Activated naive CD4-positive, alpha-beta T cell treated with anti-CD3 and anti-CD28 coated beads, Interleukin-2, amount 10 ng/mL, durations not matched to agents 7 days and 5 days (primary cell): ENCODE measurements at regions not wholly inside any gene's neighbourhood (a gene's known extent, or its start where the extent isn't known, plus 50 kb on each side); places are given as distances from the start of the nearest gene placed in this dataset.

Experiments used
- CTCF ChIA-PET: fragments of 350-600 bp; sonication (Branson Sonifier 250); formaldehyde crosslinking; loops from one replicate; lab custom pipeline; 2021; ENCODE audit warnings: antibody characterized with exemption; lab: Charles Lee
- DNase-seq: peaks from one replicate; pipeline ENCODE4 v3.0.0-alpha.2; 2020
- H3K27ac Mint-ChIP-seq: one replicate; pipeline ENCODE4 v1.8.0; 2021; ENCODE audit warnings: mild to moderate bottlenecking, moderate library complexity, mixed read lengths
- H3K27me3 Mint-ChIP-seq: one replicate; pipeline ENCODE4 v1.8.0; 2021; ENCODE audit warnings: mild to moderate bottlenecking, mixed read lengths
- H3K36me3 Mint-ChIP-seq: one replicate; pipeline ENCODE4 v1.8.0; 2021; ENCODE audit warnings: mixed read lengths
- H3K4me1 Mint-ChIP-seq: one replicate; pipeline ENCODE4 v1.8.0; 2021; ENCODE audit warnings: mixed read lengths
- H3K4me3 Mint-ChIP-seq: one replicate; pipeline ENCODE4 v1.8.0; 2021; ENCODE audit warnings: mild to moderate bottlenecking, moderate library complexity, mixed read lengths
- H3K9me3 Mint-ChIP-seq: one replicate; pipeline ENCODE4 v1.8.0; 2021; ENCODE audit warnings: mixed read lengths

DNA sequence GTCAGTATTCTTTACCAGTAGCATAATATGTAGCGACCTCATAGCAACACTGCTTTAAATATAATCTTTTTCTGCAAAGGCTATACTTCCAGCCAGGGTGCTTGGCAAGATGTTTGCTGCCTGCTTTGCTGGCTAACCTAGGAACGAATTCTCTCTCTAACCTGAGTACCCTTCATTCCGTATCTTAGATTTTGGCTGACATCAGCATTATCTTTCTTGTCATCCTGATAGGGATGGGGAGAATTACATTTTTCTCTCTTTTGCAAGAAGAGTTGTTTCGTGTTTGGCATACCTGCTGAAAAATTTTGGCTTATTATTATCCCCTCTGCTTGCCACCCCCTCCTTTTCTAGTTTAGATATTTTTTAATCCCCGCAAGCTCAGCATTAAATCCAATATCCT, 91.2 kb upstream of the CLMP start:
- Mint-ChIP-seq H3K4me3 (no peak overlapping the region), H3K27ac (no peak overlapping the region), H3K36me3 (no peaks in the 10 kb centered on the region), H3K9me3 (peaks cover 2% of the 10 kb centered on the region), H3K27me3 (peaks cover 59% of the 10 kb centered on the region), H3K4me1 (no peaks in the 10 kb centered on the region)
- no peak for DNase-seq
- CTCF ChIA-PET: interaction anchor here (0.6 to 0.7 kb wide), 2 partner anchors 8 to 119 kb away, joined by 3 read pairs; no protein-coding TSS in a partner anchor

DNA sequence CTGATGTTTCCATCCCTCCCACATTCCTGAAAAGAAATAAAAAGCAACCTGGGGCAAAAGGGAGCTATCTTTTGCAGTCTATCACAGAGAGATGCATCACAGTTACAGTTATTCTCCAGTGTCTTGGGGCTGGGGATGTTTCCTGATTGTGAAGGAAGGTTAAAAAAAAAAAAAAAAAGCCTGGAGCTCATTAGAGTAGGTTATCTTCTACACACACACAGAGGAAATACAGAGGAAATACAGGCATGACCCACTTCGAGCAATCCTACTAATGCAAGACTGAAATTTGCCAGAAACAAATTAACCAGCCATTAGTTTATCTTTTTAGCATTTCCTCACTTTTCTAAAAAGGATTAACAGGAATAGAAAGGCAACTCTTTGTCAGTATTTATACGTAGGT, 89.4 kb upstream of the CLMP start:
- Mint-ChIP-seq H3K36me3 (no peaks in the 10 kb centered on the region), H3K9me3 (peaks cover 2% of the 10 kb centered on the region), H3K27me3 (peaks cover 52% of the 10 kb centered on the region), H3K4me3 (no peak overlapping the region), H3K4me1 (no peaks in the 10 kb centered on the region), H3K27ac (no peak overlapping the region)
- CTCF ChIA-PET: no interaction called here
- no peak for DNase-seq

DNA sequence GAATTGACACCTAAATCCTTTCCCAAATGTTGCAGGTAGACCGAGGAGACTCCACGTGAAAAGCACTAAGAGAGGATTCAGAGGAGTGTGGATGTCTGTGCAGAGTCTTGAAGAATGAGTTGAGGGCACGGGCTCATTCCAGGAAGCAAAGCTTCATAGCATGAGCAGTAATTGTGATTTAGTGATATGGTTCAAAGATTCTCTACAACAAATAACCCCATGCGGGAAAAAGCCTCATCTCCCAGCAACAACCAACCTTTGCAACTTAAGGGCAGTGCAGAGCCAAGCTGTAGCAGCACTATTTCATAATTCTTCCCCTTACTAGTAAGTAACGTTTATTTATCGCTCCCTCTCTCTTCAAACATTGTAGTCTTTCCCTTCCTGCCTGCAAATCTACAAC, 87.5 kb upstream of the CLMP start:
- no peak for DNase-seq
- CTCF ChIA-PET: no interaction called here
- H3K4me3 Mint-ChIP-seq: no peak overlapping the region
- no peaks in the 10 kb centered on the region for H3K36me3 Mint-ChIP-seq
- peaks cover 45% of the 10 kb centered on the region for H3K27me3 Mint-ChIP-seq
- no peaks in the 10 kb centered on the region for H3K4me1 Mint-ChIP-seq
- H3K9me3 Mint-ChIP-seq: no peaks in the 10 kb centered on the region
- H3K27ac Mint-ChIP-seq: no peak overlapping the region

DNA sequence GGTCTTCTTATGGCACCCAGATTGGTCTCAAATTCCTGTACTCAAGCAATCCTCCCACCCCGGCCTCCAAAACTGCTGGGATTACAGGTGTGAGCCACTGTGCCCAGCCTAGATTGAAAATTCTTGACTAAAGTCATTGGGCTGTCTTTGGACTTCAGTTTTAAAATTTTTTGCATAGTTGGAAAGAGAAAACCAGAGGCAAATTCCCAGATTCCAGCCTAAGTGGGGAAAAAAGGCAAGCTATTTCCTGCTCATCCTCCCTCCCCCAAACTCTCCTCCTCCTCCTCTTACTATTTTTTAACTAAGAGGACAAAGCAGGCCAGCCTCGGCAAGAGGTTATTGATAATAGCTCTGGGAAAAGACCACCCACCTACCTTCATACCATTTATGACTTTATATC, 78.6 kb upstream of the CLMP start:
- CTCF ChIA-PET: interaction anchor here (0.7 to 1.2 kb wide), 3 partner anchors 12 to 144 kb away, joined by 3 to 6 read pairs (median 5); no protein-coding TSS in a partner anchor
- Mint-ChIP-seq H3K4me3 (no peak overlapping the region), H3K9me3 (no peaks in the 10 kb centered on the region), H3K27me3 (peaks cover 29% of the 10 kb centered on the region), H3K27ac (no peak overlapping the region), H3K36me3 (no peaks in the 10 kb centered on the region), H3K4me1 (no peaks in the 10 kb centered on the region)
- DNase-seq: no peak

DNA sequence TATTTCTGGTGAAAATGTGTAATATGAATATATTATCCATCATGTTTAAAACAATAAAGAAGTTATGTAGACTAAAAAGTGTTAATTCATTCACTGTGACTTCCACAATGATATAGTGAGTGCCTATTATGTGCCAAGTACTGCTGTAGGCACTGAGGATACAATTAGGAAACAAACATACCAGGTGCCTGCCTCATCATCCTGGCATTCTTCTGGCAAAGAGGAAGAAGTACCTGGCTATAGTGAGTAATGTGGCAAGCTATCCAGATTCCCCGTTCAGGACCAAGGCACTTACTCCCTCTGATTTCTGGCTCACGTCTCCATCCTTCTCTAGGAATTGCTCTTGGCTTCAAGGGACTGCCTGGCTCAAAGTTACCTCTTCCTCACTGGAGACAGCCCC, 77.5 kb upstream of the CLMP start:
- H3K27me3 Mint-ChIP-seq: peaks cover 26% of the 10 kb centered on the region
- CTCF ChIA-PET: interaction anchor here (1.1 to 1.7 kb wide), 3 partner anchors 9 to 143 kb away, joined by 3 to 7 read pairs (median 5); no protein-coding TSS in a partner anchor
- H3K27ac Mint-ChIP-seq: no peak overlapping the region
- H3K36me3 Mint-ChIP-seq: no peaks in the 10 kb centered on the region
- no peak overlapping the region for H3K4me3 Mint-ChIP-seq
- no peaks in the 10 kb centered on the region for H3K9me3 Mint-ChIP-seq
- no peak for DNase-seq
- H3K4me1 Mint-ChIP-seq: peaks cover 6% of the 10 kb centered on the region

DNA sequence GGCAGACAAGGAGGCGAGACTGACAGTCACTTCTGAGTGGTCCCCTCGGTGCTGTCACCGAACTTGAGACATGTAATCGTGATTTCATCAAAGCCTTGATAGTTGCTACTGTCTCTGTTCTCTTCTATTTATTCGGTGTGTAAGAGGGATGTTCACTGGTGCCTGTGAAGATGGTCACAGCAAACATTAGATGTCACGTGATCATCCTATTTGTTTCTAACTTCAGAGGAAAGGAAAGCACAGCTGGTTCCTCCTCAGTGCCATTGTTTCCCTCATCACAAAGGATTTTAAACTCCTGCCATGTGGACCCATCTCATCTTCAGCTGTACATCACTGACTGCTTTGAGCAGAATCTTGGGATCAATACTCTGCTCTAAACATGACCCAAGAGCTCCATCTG, 73.1 kb upstream of the CLMP start:
- H3K27me3 Mint-ChIP-seq: peaks cover 39% of the 10 kb centered on the region
- no peak overlapping the region for H3K4me3 Mint-ChIP-seq
- DNase-seq: no peak
- CTCF ChIA-PET: interaction anchor here (0.9 kb wide), 1 partner anchor 108 kb away, joined by 3 read pairs; no protein-coding TSS in a partner anchor
- H3K9me3 Mint-ChIP-seq: no peaks in the 10 kb centered on the region
- H3K27ac Mint-ChIP-seq: no peak overlapping the region
- H3K4me1 Mint-ChIP-seq: peaks cover 17% of the 10 kb centered on the region
- H3K36me3 Mint-ChIP-seq: no peaks in the 10 kb centered on the region

DNA sequence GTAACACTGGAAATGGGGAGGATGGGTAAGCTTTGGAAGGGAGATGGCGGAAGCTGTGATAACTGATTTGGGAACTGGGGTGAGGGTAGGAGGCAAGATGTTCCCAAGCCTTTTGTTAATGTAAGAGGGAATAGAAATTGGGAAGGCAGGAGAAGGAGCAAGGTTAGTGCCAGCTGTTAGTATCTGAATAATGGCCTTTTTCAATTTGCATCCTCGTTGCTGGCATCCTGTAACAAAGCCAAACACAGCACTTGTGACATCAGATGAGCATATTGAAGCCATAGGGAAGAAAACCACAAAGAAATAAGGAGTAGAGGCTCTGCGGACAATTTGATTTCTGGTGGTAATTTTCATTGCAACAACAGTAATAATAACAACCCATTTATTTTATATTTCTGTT, 70.9 kb upstream of the CLMP start:
- Mint-ChIP-seq H3K27me3 (peaks cover 46% of the 10 kb centered on the region), H3K4me3 (no peak overlapping the region), H3K27ac (no peak overlapping the region), H3K4me1 (peaks cover 24% of the 10 kb centered on the region), H3K36me3 (no peaks in the 10 kb centered on the region), H3K9me3 (no peaks in the 10 kb centered on the region)
- DNase-seq: no peak
- CTCF ChIA-PET: no interaction called here

DNA sequence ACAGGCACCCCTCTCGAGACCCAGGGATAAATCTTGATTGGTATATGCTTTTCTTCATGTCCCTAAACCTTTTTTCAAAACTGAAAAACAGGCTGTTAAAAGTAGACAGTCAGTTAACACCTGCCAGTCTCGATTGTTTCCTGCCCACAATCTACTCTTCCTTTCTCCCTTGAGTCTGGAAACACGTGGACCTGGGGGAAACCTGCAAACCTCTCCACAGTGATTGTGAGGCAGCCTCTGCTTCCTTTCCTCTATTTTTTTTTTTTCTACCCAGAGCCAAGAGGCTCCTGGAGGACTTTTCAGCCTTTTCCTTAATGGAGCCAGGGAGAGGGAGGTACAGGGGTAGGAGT, 69.4 kb upstream of the CLMP start:
- peaks cover 26% of the 10 kb centered on the region for H3K4me1 Mint-ChIP-seq

DNA sequence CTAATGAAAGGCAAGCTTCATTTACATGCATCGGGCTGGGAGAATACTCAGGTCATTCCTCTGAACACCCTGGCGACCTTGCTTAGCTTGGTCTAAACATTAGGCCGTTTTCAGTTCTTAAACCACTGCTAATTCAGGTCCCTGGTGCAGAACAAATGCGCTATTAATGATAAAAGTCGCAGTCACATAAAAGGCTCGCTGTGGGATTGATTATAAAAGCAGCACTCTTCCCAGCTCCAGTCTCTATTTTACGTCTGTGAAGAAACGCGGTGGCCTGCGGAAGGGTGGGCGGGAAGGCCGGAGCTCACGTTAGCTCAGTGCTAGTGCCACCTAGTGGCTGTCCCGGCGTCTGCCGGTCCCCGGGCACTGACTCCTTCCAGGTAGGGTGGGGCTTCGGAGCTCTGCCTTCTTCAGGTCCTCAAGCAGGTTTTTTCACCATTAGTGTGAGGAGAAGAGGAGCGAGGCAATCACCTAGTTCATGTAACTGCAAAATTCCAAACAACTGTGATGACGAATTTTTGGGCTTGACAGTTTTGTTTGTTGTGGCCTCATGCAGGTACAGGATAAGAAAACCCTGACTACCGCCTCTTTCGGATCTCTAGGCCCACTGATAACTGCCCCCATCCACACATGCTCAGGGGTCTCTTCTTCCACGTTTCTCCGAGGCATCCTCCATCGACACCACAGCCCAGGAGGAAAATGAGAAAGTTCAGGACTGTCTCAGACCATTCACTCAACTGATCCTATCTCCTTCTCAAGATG, 66.5 kb upstream of the CLMP start:
- no peak overlapping the region for H3K4me3 Mint-ChIP-seq
- peaks cover 24% of the 10 kb centered on the region for H3K4me1 Mint-ChIP-seq
- CTCF ChIA-PET: interaction anchor here (0.6 to 2.4 kb wide), 48 partner anchors 8 to 299 kb away, joined by 3 to 20 read pairs (median 4); no protein-coding TSS in a partner anchor
- H3K36me3 Mint-ChIP-seq: peaks cover 1% of the 10 kb centered on the region
- H3K27ac Mint-ChIP-seq: no peak overlapping the region
- peaks cover 51% of the 10 kb centered on the region for H3K27me3 Mint-ChIP-seq
- H3K9me3 Mint-ChIP-seq: peaks cover 17% of the 10 kb centered on the region
- peak; percentile 78 for DNase-seq

More for the DNA sequence above, 69.4 kb upstream of the CLMP start:
- Mint-ChIP-seq H3K4me3 (no peak overlapping the region), H3K9me3 (no peaks in the 10 kb centered on the region), H3K27ac (no peak overlapping the region), H3K27me3 (peaks cover 39% of the 10 kb centered on the region), H3K36me3 (no peaks in the 10 kb centered on the region)
- no peak for DNase-seq
- CTCF ChIA-PET: interaction anchor here (1.5 kb wide), 1 partner anchor 162 kb away, joined by 3 read pairs; no protein-coding TSS in a partner anchor

DNA sequence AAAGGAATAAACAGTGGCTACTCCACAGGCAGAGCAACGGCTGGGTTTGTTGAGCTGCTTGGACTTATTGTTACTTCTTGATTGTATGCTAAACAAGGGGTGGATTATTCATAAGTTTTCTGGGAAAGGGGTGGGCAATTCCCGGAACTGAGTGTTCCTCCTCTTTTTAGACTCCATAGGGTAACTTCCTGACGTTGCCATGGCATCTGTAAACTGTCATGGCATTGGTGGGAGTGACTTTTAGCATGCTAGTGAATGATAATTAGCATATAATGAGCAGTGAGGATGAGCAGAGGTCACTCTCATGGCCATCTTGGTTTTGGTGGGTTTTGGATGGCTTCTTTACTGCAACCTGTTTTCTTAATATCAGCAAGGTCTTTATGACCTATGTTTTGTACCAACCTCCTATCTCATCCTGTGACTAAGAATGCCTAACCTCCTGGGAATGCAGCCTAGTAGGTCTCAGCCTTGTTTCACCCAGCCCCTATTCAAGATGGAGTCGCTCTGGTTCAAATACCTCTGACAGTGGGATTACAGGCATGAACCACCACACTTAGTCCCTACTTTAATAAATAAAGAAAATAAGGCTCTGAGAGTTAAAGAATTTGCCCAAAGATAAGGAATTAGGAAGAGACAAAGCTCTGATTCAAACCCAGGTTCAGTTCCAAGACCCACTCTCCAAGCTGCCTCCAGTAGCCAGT, 65.6 kb upstream of the CLMP start:
- no peak overlapping the region for H3K27ac Mint-ChIP-seq
- H3K36me3 Mint-ChIP-seq: peaks cover 1% of the 10 kb centered on the region
- no peak for DNase-seq
- CTCF ChIA-PET: interaction anchor here (0.7 to 2.4 kb wide), 42 partner anchors 8 to 300 kb away, joined by 3 to 20 read pairs (median 4); no protein-coding TSS in a partner anchor
- H3K4me1 Mint-ChIP-seq: peaks cover 24% of the 10 kb centered on the region
- peaks cover 58% of the 10 kb centered on the region for H3K27me3 Mint-ChIP-seq
- no peak overlapping the region for H3K4me3 Mint-ChIP-seq
- peaks cover 17% of the 10 kb centered on the region for H3K9me3 Mint-ChIP-seq

DNA sequence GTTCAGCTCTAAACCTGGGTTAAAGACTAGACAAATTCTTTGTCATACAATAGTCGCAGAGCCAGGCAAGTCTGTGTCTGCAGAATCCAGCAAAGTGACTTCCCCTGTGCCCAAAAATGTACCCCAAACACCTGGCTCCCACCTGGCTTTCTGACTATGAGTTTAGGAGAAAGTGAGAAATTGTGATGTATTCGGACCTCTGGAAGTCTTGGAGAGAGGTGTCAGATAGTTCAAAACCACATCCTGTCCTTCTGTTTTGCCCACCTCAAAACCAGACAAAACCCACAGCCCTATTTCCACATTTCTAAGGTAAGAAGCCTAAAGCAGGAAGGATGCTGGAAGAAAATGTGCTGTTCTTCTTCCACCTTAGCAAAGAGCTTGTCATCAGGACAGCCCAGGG, 63.8 kb upstream of the CLMP start:
- H3K27ac Mint-ChIP-seq: no peak overlapping the region
- peaks cover 15% of the 10 kb centered on the region for H3K4me1 Mint-ChIP-seq
- H3K36me3 Mint-ChIP-seq: peaks cover 1% of the 10 kb centered on the region
- H3K4me3 Mint-ChIP-seq: no peak overlapping the region
- CTCF ChIA-PET: interaction anchor here (1.1 to 1.3 kb wide), 3 partner anchors 9 to 156 kb away, joined by 3 to 4 read pairs (median 4); no protein-coding TSS in a partner anchor
- DNase-seq: no peak
- H3K9me3 Mint-ChIP-seq: peaks cover 17% of the 10 kb centered on the region
- peaks cover 48% of the 10 kb centered on the region for H3K27me3 Mint-ChIP-seq

DNA sequence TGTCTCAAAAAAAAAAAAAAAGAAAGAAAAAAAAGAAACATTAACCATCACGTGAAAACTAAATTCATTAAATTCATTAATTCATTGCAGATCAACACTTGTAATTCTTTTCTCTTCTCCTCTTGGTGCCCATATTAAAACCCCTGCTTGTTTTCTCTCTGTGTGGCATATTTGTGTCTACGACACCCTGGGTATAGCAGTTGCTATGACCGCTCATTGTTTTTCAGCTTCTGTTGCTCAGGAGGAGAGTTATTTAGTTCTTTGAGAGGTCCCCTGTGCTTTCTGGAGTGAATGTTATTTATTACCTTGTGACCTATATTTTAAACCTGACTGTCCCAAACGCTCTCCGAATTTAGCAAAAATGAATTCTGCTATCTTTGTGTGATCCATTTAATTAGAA, 62.3 kb upstream of the CLMP start:
- no peak for DNase-seq
- CTCF ChIA-PET: interaction anchor here (1.1 to 1.7 kb wide), 3 partner anchors 10 to 200 kb away, joined by 3 read pairs; no protein-coding TSS in a partner anchor
- Mint-ChIP-seq H3K27me3 (peaks cover 48% of the 10 kb centered on the region), H3K36me3 (peaks cover 1% of the 10 kb centered on the region), H3K9me3 (peaks cover 17% of the 10 kb centered on the region), H3K4me1 (peaks cover 10% of the 10 kb centered on the region), H3K27ac (no peak overlapping the region), H3K4me3 (no peak overlapping the region)

DNA sequence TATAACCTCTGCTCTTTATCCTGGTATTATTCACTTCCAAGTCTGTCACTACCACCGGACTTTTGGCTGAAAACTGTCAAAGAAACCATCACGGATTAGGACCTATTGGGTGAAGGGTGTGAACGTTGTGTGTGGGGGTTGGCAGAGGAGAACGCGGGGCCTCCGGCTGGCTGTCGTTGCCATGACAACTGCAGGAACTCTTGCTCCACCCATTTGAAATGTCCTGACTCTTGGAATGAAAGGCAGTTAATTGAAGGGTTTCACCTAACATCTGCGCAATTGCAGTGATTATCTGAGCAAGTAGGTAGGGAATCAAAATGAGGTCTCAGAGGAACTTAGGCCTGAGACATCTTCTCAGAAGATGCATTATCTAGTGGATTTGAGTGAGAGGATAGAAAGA, 60.9 kb upstream of the CLMP start:
- no peak for DNase-seq
- Mint-ChIP-seq H3K27me3 (peaks cover 51% of the 10 kb centered on the region), H3K4me1 (peaks cover 6% of the 10 kb centered on the region), H3K9me3 (peaks cover 17% of the 10 kb centered on the region), H3K4me3 (no peak overlapping the region), H3K36me3 (peaks cover 1% of the 10 kb centered on the region), H3K27ac (no peak overlapping the region)
- CTCF ChIA-PET: no interaction called here

DNA sequence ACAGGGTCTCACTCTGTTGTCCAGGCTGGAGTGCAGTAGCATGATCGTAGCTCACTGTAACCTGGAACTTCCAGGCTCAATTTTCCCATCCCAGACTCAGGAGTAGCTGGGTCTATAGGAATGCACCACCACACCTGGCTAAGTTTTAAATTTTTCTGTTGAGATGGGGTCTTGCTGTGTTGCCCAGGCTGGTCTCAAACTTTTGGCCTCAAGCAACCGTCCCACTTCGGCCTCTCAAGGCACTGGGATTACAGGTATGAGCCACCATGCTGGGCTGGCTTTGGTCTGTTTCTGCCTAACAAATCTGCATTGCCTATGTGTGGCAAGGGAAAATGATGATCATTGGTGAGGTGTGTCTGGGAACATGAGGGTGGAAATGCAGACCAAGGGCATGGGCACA, 59.3 kb upstream of the CLMP start:
- H3K27me3 Mint-ChIP-seq: peaks cover 60% of the 10 kb centered on the region
- H3K9me3 Mint-ChIP-seq: peaks cover 17% of the 10 kb centered on the region
- peaks cover 4% of the 10 kb centered on the region for H3K4me1 Mint-ChIP-seq
- H3K27ac Mint-ChIP-seq: no peak overlapping the region
- CTCF ChIA-PET: no interaction called here
- H3K36me3 Mint-ChIP-seq: peaks cover 1% of the 10 kb centered on the region
- no peak for DNase-seq
- no peak overlapping the region for H3K4me3 Mint-ChIP-seq
